Fibroblast of lung (primary cell): ENCODE measurements at regions not wholly inside any gene's neighbourhood (a gene's known extent, or its start where the extent isn't known, plus 50 kb on each side); places are given as distances from the start of the nearest gene placed in this dataset.

Experiments
- EZH2 ChIP-seq: IDR thresholded peaks from 2 replicates; pipeline ENCODE4 v1.5.1; 2012; ENCODE audit warnings: low read length, control low read depth, mild to moderate bottlenecking; ENCODE audit errors: missing control alignments
- TF ChIP-seq, protein P1 (sequence below), 2 donors: IDR thresholded peaks in 1 of 2; conservative IDR thresholded peaks in 1 of 2; 1 replicate in 1 of 2; 2 replicates in 1 of 2; pipeline ENCODE4 v1.5.1; 2011 to 2012; ENCODE audit warnings: low read length in 2 of 2, control low read depth in 1 of 2, inconsistent platforms in 1 of 2, low read depth in 1 of 2, mild to moderate bottlenecking in 1 of 2

DNA sequence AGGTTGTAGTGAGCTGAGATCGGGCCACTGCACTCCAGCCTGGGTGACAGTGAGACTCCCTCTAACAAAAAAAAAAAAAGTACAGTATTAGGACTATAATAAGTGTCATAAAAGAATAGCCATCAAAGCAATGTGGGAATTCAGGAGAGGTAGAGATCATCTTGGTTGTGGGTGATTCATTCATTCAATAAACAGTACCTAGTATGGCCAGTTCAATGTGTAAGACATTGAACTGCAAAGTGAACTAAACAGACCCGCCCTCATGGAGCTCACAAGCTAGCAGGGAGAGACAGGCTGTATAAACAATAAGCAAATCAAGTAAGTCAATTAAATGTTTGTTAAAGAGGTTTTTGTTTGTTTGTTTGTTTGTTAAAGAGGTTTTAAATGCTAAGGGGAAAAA is 146.1 kb upstream of the RANBP3L start:
- no peak for TF ChIP-seq EZH2
- TF ChIP-seq, protein P1, sequence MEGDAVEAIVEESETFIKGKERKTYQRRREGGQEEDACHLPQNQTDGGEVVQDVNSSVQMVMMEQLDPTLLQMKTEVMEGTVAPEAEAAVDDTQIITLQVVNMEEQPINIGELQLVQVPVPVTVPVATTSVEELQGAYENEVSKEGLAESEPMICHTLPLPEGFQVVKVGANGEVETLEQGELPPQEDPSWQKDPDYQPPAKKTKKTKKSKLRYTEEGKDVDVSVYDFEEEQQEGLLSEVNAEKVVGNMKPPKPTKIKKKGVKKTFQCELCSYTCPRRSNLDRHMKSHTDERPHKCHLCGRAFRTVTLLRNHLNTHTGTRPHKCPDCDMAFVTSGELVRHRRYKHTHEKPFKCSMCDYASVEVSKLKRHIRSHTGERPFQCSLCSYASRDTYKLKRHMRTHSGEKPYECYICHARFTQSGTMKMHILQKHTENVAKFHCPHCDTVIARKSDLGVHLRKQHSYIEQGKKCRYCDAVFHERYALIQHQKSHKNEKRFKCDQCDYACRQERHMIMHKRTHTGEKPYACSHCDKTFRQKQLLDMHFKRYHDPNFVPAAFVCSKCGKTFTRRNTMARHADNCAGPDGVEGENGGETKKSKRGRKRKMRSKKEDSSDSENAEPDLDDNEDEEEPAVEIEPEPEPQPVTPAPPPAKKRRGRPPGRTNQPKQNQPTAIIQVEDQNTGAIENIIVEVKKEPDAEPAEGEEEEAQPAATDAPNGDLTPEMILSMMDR (conservative IDR thresholded peaks at IDR 0.05 in 1 of 2, IDR thresholded peaks at IDR 0.05 in 1 of 2; ENCODE audit: low read depth in 1 of 2, low read length in 2 of 2), result no peak
